PC-9 (cell line): ENCODE measurements at regions not wholly inside any gene's neighbourhood (a gene's known extent, or its start where the extent isn't known, plus 50 kb on each side); places are given as distances from the start of the nearest gene placed in this dataset.

ENCODE experiments used
- BruUV-seq: library from RNA; stranded (reverse); fragments of 400-500 nt; replicated peaks from 2 replicates; lab custom pipeline; 2021; lab: Mats Ljungman, UMichigan
- CTCF ChIA-PET: fragments of 300-600 bp; sonication (Branson Sonifier 250); formaldehyde crosslinking; loops from one replicate; lab custom pipeline; 2022; ENCODE audit warnings: antibody characterized with exemption; lab: Charles Lee
- POLR2A ChIA-PET: fragments of 300-600 bp; sonication (Branson Sonifier 250); formaldehyde crosslinking; loops from one replicate; lab custom pipeline; 2022; ENCODE audit warnings: antibody characterized with exemption; ENCODE audit not compliant: unreplicated experiment; lab: Charles Lee
- DNase-seq, 2 experiments: peaks; one replicate each; pipeline versions ENCODE4 v3.0.0 to v3.0.0-alpha.2; 2015 to 2022; ENCODE audit warnings: mixed read lengths in 1 of 2
- H2AFZ ChIP-seq: fragments of 200-600 bp; sonication (generic); 2 replicates; pipeline ENCODE4 v1.8.1; 2017; ENCODE audit warnings: antibody characterized with exemption
- H3F3A ChIP-seq: fragments of 200-600 bp; sonication (generic); 2 replicates; pipeline ENCODE4 v1.8.1; 2017; ENCODE audit warnings: antibody characterized with exemption, mild to moderate bottlenecking, low read depth; ENCODE audit not compliant: insufficient read depth
- H3K27ac ChIP-seq: fragments of 200-600 bp; sonication (generic); 2 replicates; pipeline ENCODE4 v1.6.1; 2016; ENCODE audit warnings: mixed run types
- H3K27me3 ChIP-seq: fragments of 200-600 bp; sonication (generic); 2 replicates; pipeline ENCODE4 v1.6.1; 2016; ENCODE audit warnings: low read depth, mixed run types; ENCODE audit not compliant: insufficient read depth
- H3K36me3 ChIP-seq: fragments of 200-600 bp; sonication (generic); 2 replicates; pipeline ENCODE4 v1.6.1; 2016; ENCODE audit warnings: low read depth, mixed run types
- H3K4me1 ChIP-seq: fragments of 200-600 bp; sonication (generic); replicated peaks from 2 replicates; pipeline ENCODE4 v1.6.1; 2016; ENCODE audit warnings: mixed run types; ENCODE audit not compliant: insufficient read depth
- H3K4me2 ChIP-seq: fragments of 200-600 bp; sonication (generic); 2 replicates; pipeline ENCODE4 v1.6.1; 2017; ENCODE audit warnings: mixed run types
- H3K4me3 ChIP-seq: fragments of 200-600 bp; sonication (generic); 2 replicates; pipeline ENCODE4 v1.6.1; 2016; ENCODE audit warnings: mixed run types
- H3K79me2 ChIP-seq: fragments of 200-600 bp; sonication (generic); 2 replicates; pipeline ENCODE4 v1.6.1; 2017; ENCODE audit warnings: low read depth, mixed run types
- H3K9me2 ChIP-seq: fragments of 200-600 bp; sonication (generic); 2 replicates; pipeline ENCODE4 v1.8.1; 2017; ENCODE audit warnings: mild to moderate bottlenecking; ENCODE audit not compliant: insufficient read depth
- H3K9me3 ChIP-seq: fragments of 200-600 bp; sonication (generic); 2 replicates; pipeline ENCODE4 v1.8.1; 2016; ENCODE audit warnings: low read depth; ENCODE audit not compliant: insufficient read depth
- H4K20me1 ChIP-seq: fragments of 200-600 bp; sonication (generic); 2 replicates; pipeline ENCODE4 v1.8.1; 2017; ENCODE audit not compliant: insufficient read depth
- CTCF ChIP-seq: fragments of 200-600 bp; sonication (generic); conservative IDR thresholded peaks from 2 replicates; pipeline ENCODE4 v1.6.1; 2017; ENCODE audit warnings: mixed run types, antibody characterized with exemption, mild to moderate bottlenecking, moderate library complexity
- EZH2 ChIP-seq: fragments of 200-600 bp; sonication (generic); IDR thresholded peaks from 2 replicates; pipeline ENCODE4 v1.8.0; 2017; ENCODE audit warnings: antibody characterized with exemption, low read depth
- intact Hi-C: fragments of 100-400 bp; cut with micrococcal nuclease; formaldehyde crosslinking; loops from one replicate; pipeline ENCODE4 v1.10.0; 2022; ENCODE audit not compliant: unreplicated experiment

GRCh38 chr4:146061610-146062334 is 113.7 kb upstream of the LSM6 start:
- no peak overlapping the region for H3K4me2 ChIP-seq
- no peak for TF ChIP-seq CTCF
- no peak for TF ChIP-seq EZH2
- no peaks in the 10 kb centered on the region for H3K36me3 ChIP-seq
- H3K79me2 ChIP-seq: no peaks in the 10 kb centered on the region
- H3F3A ChIP-seq: no peaks in the 10 kb centered on the region
- H3K27ac ChIP-seq: no peak overlapping the region
- H3K9me3 ChIP-seq: no peaks in the 10 kb centered on the region
- H3K4me1 ChIP-seq: no peaks in the 10 kb centered on the region
- DNase-seq: no peak
- ChIA-PET POLR2A (no interaction called here), CTCF (no interaction called here)
- no peak overlapping the region for H3K4me3 ChIP-seq
- no peaks in the 10 kb centered on the region for H4K20me1 ChIP-seq
- H3K27me3 ChIP-seq: no peaks in the 10 kb centered on the region
- H3K9me2 ChIP-seq: no peaks in the 10 kb centered on the region
- intact Hi-C loops: loop anchor here (1.0 kb wide), 1 partner anchor 16 kb away; no protein-coding TSS in a partner anchor
- no TSS peak for BruUV-seq
- no peak overlapping the region for H2AFZ ChIP-seq

- Histone ChIP-seq H3K27me3 (no peaks in the 10 kb centered on the region), H3K4me3 (no peak overlapping the region), H3F3A (no peaks in the 10 kb centered on the region), H3K4me1 (no peaks in the 10 kb centered on the region), H3K9me3 (no peaks in the 10 kb centered on the region), H3K79me2 (no peaks in the 10 kb centered on the region), H3K4me2 (no peak overlapping the region), H2AFZ (no peak overlapping the region), H3K36me3 (no peaks in the 10 kb centered on the region), H3K27ac (no peak overlapping the region), H4K20me1 (no peaks in the 10 kb centered on the region), H3K9me2 (no peaks in the 10 kb centered on the region)
- intact Hi-C loops: no loop called here
- CTCF ChIA-PET: no interaction called here
- POLR2A ChIA-PET: no interaction called here
- BruUV-seq: no TSS peak
- no peak for DNase-seq
- TF ChIP-seq CTCF (no peak), EZH2 (no peak)
Measured at GRCh38 chr4:146059865-146060264, 115.7 kb upstream of the LSM6 start.

- intact Hi-C loops: no loop called here
- no peaks in the 10 kb centered on the region for H3K9me2 ChIP-seq
- no peaks in the 10 kb centered on the region for H3K36me3 ChIP-seq
- no peak for DNase-seq
- ChIA-PET POLR2A (no interaction called here), CTCF (no interaction called here)
- no peaks in the 10 kb centered on the region for H3K79me2 ChIP-seq
- H3K27me3 ChIP-seq: no peaks in the 10 kb centered on the region
- no peak overlapping the region for H2AFZ ChIP-seq
- no peak overlapping the region for H3K4me2 ChIP-seq
- no peak overlapping the region for H3K27ac ChIP-seq
- no peak overlapping the region for H3K4me3 ChIP-seq
- no peaks in the 10 kb centered on the region for H3K4me1 ChIP-seq
- TF ChIP-seq EZH2: no peak
- no peaks in the 10 kb centered on the region for H4K20me1 ChIP-seq
- H3K9me3 ChIP-seq: no peaks in the 10 kb centered on the region
- no peaks in the 10 kb centered on the region for H3F3A ChIP-seq
- BruUV-seq: no TSS peak
Measured at GRCh38 chr4:146059151-146059550, 116.4 kb upstream of the LSM6 start.

GRCh38 chr4:146058531-146058930 is 117.0 kb upstream of the LSM6 start:
- Histone ChIP-seq H3K79me2 (no peaks in the 10 kb centered on the region), H3K4me1 (no peaks in the 10 kb centered on the region), H2AFZ (no peak overlapping the region), H3F3A (no peaks in the 10 kb centered on the region), H4K20me1 (no peaks in the 10 kb centered on the region), H3K36me3 (no peaks in the 10 kb centered on the region), H3K9me3 (no peaks in the 10 kb centered on the region), H3K4me3 (no peak overlapping the region), H3K4me2 (no peak overlapping the region), H3K9me2 (no peaks in the 10 kb centered on the region), H3K27me3 (no peaks in the 10 kb centered on the region), H3K27ac (no peak overlapping the region)
- BruUV-seq: no TSS peak
- CTCF ChIA-PET: no interaction called here
- TF ChIP-seq CTCF (no peak), EZH2 (no peak)
- intact Hi-C loops: no loop called here
- no peak for DNase-seq
- POLR2A ChIA-PET: no interaction called here
